MM.1S (cell line): ENCODE measurements at regions not wholly inside any gene's neighbourhood (a gene's known extent, or its start where the extent isn't known, plus 50 kb on each side); places are given as distances from the start of the nearest gene placed in this dataset.

Experiments
- DNase-seq: peaks from one replicate; pipeline ENCODE4 v3.0.0-alpha.2; 2015
- H2AFZ ChIP-seq: fragments of 300-600 bp; sonication (generic); 2 replicates; pipeline ENCODE4 v1.6.0; 2016; ENCODE audit warnings: antibody characterized with exemption, low read length
- H3F3A ChIP-seq: fragments of 300-600 bp; sonication (generic); 2 replicates; pipeline ENCODE4 v1.6.1; 2016; ENCODE audit warnings: mild to moderate bottlenecking, antibody characterized with exemption, low read length, moderate library complexity, mixed read lengths; ENCODE audit not compliant: insufficient read depth
- H3K27ac ChIP-seq: fragments of 300-600 bp; sonication (generic); 2 replicates; pipeline ENCODE4 v1.5.1; 2016; ENCODE audit warnings: mild to moderate bottlenecking, low read length
- H3K27me3 ChIP-seq: fragments of 300-600 bp; sonication (generic); replicated peaks from 2 replicates; pipeline ENCODE4 v1.6.0; 2016; ENCODE audit warnings: low read length; ENCODE audit not compliant: insufficient read depth
- H3K36me3 ChIP-seq: fragments of 300-600 bp; sonication (generic); replicated peaks from 2 replicates; pipeline ENCODE4 v1.6.1; 2016; ENCODE audit warnings: mild to moderate bottlenecking, low read length, mixed read lengths; ENCODE audit not compliant: insufficient read depth
- H3K4me1 ChIP-seq: fragments of 300-600 bp; sonication (generic); 2 replicates; pipeline ENCODE4 v1.6.1; 2016; ENCODE audit warnings: low read length, mixed read lengths
- H3K4me2 ChIP-seq: fragments of 300-600 bp; sonication (generic); 2 replicates; pipeline ENCODE4 v1.6.0; 2016; ENCODE audit warnings: low read depth, low read length
- H3K4me3 ChIP-seq: fragments of 300-600 bp; sonication (generic); 2 replicates; pipeline ENCODE4 v1.5.1; 2016; ENCODE audit warnings: low read length, mixed read lengths
- H3K79me2 ChIP-seq: fragments of 300-600 bp; sonication (generic); 2 replicates; pipeline ENCODE4 v1.6.1; 2016; ENCODE audit warnings: mixed run types, low read length, mixed read lengths
- H3K9ac ChIP-seq: fragments of 300-600 bp; sonication (generic); 2 replicates; pipeline ENCODE4 v1.6.1; 2016; ENCODE audit warnings: low read length, mixed read lengths
- H3K9me2 ChIP-seq: fragments of 300-600 bp; sonication (generic); replicated peaks from 2 replicates; pipeline ENCODE4 v1.6.1; 2016; ENCODE audit warnings: mild to moderate bottlenecking, low read length, mixed read lengths; ENCODE audit not compliant: insufficient read depth
- H3K9me3 ChIP-seq: fragments of 300-600 bp; sonication (generic); replicated peaks from 2 replicates; pipeline ENCODE4 v1.6.1; 2016; ENCODE audit warnings: mild to moderate bottlenecking, low read length, mixed read lengths; ENCODE audit not compliant: insufficient read depth
- H4K20me1 ChIP-seq: fragments of 300-600 bp; sonication (generic); 2 replicates; pipeline ENCODE4 v1.6.1; 2016; ENCODE audit warnings: mild to moderate bottlenecking, low read length, moderate library complexity, mixed read lengths; ENCODE audit not compliant: insufficient read depth
- EZH2 ChIP-seq: fragments of 300-600 bp; sonication (generic); optimal IDR thresholded peaks from 2 replicates; pipeline ENCODE3; 2017; ENCODE audit warnings: low read depth, mild to moderate bottlenecking, antibody characterized with exemption, low read length, mixed read lengths
- EZH2phosphoT487 ChIP-seq: fragments of 300-600 bp; sonication (generic); IDR thresholded peaks from 2 replicates; pipeline ENCODE4 v1.6.1; 2018; ENCODE audit warnings: antibody characterized with exemption, low read length
- TF ChIP-seq, protein P1 (sequence below): fragments of 300-600 bp; sonication (generic); IDR thresholded peaks from 2 replicates; pipeline ENCODE4 v1.5.1; 2016; ENCODE audit warnings: antibody characterized with exemption, low read length, mixed read lengths

DNA sequence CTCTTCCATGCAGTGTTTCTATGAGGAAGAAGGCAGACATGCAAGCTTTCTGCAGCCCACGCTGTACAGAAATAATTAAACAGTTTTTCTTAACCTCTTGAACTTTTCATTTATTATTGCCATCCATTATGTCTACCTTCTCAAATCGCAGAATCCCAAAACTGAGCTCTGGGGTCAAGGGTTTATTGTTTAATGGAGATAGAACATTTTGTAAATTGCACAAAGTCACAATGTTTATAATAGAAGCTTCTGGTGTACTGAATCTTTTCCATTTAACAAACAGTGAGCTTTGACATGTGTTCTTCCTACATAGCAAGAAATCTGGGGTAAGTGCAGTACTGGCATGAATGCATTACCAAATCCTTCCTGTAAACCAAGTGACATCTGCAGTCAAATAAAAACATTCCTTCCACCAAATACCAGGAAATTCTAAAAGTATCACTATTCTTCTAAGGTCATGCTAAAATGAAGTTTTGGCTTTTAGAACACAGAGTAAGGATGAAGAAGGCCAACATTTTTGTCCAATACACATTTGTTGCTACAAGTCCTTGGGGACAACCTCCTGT is 385.3 kb upstream of the DDHD1 start:
- H4K20me1 ChIP-seq, result no peaks in the 10 kb centered on the region
- H3K79me2 ChIP-seq, result no peaks in the 10 kb centered on the region
- H3K9ac ChIP-seq, result no peak overlapping the region
- no peaks in the 10 kb centered on the region for H3K27me3 ChIP-seq
- no peak overlapping the region for H3K27ac ChIP-seq
- H3K4me1 ChIP-seq, result 0 out of 2 replicates have a peak, but pooled peaks cover 5% of the 10 kb centered on the region
- H3K9me2 ChIP-seq, result no peaks in the 10 kb centered on the region
- no peaks in the 10 kb centered on the region for H3K9me3 ChIP-seq
- H3F3A ChIP-seq, result no peaks in the 10 kb centered on the region
- H3K4me3 ChIP-seq, result no peak overlapping the region
- TF ChIP-seq EZH2phosphoT487, result no peak
- no peak for TF ChIP-seq EZH2
- TF ChIP-seq, protein P1, sequence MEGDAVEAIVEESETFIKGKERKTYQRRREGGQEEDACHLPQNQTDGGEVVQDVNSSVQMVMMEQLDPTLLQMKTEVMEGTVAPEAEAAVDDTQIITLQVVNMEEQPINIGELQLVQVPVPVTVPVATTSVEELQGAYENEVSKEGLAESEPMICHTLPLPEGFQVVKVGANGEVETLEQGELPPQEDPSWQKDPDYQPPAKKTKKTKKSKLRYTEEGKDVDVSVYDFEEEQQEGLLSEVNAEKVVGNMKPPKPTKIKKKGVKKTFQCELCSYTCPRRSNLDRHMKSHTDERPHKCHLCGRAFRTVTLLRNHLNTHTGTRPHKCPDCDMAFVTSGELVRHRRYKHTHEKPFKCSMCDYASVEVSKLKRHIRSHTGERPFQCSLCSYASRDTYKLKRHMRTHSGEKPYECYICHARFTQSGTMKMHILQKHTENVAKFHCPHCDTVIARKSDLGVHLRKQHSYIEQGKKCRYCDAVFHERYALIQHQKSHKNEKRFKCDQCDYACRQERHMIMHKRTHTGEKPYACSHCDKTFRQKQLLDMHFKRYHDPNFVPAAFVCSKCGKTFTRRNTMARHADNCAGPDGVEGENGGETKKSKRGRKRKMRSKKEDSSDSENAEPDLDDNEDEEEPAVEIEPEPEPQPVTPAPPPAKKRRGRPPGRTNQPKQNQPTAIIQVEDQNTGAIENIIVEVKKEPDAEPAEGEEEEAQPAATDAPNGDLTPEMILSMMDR, result no peak
- no peak overlapping the region for H2AFZ ChIP-seq
- no peaks in the 10 kb centered on the region for H3K36me3 ChIP-seq
- no peak for DNase-seq
- no peak overlapping the region for H3K4me2 ChIP-seq

DNA sequence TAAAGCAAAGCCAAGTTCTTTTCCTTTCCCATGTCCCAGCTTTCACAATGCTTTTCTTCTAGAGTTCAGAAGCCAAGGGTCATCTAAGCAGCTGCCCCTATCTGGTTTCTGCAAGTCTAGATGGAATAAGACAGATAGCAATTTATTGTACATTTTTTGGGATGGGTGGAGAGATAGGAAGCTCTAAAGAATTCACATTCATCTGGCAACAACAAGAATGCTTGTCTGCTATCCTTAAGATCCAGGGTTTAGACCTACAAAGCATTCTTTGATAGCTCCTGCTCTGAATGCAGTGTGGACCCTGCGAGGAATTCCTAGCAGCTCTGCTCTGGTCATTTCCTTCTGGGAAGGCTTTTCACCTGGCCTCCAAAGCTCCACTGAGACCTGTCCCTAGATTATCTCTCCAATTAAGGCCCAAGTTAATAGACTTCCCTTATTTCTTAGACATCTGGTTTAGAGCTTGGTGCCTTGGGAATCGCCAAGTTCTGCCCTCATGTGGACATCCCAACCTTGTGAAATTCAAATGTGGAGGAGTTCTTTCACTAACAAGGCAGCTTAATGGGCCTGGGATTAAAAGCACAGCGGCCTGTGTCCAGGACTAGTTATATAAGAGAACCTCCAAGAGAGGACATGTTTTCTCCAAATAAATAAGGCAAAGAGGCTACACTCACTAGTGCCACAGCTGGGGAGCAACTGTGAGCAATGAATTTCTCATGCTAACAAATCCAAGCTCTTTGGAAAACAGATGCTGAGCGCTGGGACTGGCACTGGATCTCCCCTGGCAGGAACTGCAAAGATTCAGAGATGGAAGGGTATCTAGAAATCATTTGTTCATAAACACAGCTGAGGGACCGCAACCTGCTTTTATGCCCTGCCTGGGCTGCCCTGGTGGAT is 384.5 kb upstream of the DDHD1 start:
- TF ChIP-seq, protein P1, result no peak
- TF ChIP-seq EZH2phosphoT487 (no peak), EZH2 (no peak)
- Histone ChIP-seq H4K20me1 (no peaks in the 10 kb centered on the region), H3K9ac (no peak overlapping the region), H3K27ac (no peak overlapping the region), H2AFZ (no peak overlapping the region), H3K27me3 (no peaks in the 10 kb centered on the region), H3K9me3 (no peaks in the 10 kb centered on the region), H3F3A (peaks cover 3% of the 10 kb centered on the region; the same call in 1 of the 2 replicates), H3K36me3 (no peaks in the 10 kb centered on the region), H3K4me1 (0 out of 2 replicates have a peak, but pooled peaks cover 5% of the 10 kb centered on the region), H3K9me2 (no peaks in the 10 kb centered on the region), H3K4me3 (no peak overlapping the region), H3K4me2 (no peak overlapping the region), H3K79me2 (no peaks in the 10 kb centered on the region)
- no peak for DNase-seq

DNA sequence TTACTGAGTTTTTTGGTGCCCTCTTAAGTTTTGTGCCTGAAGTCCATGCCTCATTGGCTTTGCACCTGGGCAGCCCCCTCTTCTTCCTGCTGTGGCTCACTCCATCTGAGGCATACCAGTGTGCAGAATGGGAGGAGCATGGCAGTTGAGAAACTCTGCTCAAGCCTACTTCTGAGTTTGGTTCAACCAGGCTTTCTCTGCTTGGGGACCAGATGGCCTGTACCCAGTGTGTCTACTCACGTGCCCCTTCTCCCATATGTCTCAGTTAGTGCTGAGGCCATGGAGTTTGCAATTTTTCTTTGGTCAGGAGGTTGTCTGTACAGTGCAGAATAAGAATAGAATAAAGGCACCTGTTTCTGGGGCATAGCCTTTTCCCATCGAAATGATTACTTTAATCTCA is 383.3 kb upstream of the DDHD1 start:
- no peak overlapping the region for H3K4me3 ChIP-seq
- no peak overlapping the region for H3K27ac ChIP-seq
- no peaks in the 10 kb centered on the region for H3K79me2 ChIP-seq
- no peaks in the 10 kb centered on the region for H3K27me3 ChIP-seq
- H3F3A ChIP-seq, result peaks cover 3% of the 10 kb centered on the region; the same call in 1 of the 2 replicates
- no peaks in the 10 kb centered on the region for H3K9me3 ChIP-seq
- TF ChIP-seq EZH2 (no peak), EZH2phosphoT487 (no peak)
- TF ChIP-seq, protein P1, result no peak
- H3K36me3 ChIP-seq, result no peaks in the 10 kb centered on the region
- no peak overlapping the region for H2AFZ ChIP-seq
- no peaks in the 10 kb centered on the region for H4K20me1 ChIP-seq
- H3K9ac ChIP-seq, result no peak overlapping the region
- H3K4me1 ChIP-seq, result 0 out of 2 replicates have a peak, but pooled peaks cover 5% of the 10 kb centered on the region
- DNase-seq, result no peak
- H3K4me2 ChIP-seq, result no peak overlapping the region
- no peaks in the 10 kb centered on the region for H3K9me2 ChIP-seq
